Suppressor macrophage (primary cell): ENCODE measurements at regions not wholly inside any gene's neighbourhood (a gene's known extent, or its start where the extent isn't known, plus 50 kb on each side); places are given as distances from the start of the nearest gene placed in this dataset.

ENCODE experiments used
- DNase-seq, 4 experiments: peaks; one replicate each; pipeline ENCODE4 v3.0.0-alpha.2; 2020 to 2022

DNA sequence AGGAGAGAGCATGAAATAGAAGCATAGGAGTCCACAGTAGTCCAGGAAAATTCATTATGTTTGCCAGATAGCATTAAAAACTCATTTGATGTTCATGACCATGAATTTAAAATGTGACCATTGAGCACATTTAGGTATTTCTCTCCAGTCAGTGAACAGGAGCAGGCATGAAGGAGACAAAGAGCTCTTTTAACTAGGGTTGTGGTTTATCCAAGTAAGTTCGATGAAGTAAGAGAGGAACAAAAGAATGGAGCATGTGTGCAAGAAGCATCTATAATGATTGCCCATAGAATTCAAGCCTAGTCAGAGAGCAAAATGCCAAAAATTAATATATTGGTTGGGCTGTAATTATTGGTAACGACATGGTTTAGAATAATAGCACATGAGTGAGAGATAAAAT lies 342.1 kb upstream of the CCDC54 start:
- DNase-seq = no peak

DNA sequence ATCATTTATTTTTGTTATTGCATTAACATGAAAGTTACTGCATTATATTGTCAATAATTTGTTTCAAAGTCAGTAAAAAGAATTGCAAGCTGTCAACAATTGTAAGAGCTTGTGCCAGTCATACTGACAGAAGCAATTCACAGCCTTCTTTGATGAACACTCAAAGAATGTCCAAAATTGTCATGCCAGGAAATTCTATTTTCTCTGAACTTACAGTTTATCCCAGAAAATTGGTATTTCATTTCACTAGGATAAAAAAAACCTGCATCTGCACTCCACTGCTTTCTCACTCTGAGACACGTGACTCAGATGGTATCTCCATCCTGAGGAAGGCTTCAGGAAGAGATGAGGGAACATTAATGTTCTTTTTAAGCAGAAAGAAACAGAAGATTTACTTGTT lies 332.6 kb upstream of the CCDC54 start:
- no peak for DNase-seq

DNA sequence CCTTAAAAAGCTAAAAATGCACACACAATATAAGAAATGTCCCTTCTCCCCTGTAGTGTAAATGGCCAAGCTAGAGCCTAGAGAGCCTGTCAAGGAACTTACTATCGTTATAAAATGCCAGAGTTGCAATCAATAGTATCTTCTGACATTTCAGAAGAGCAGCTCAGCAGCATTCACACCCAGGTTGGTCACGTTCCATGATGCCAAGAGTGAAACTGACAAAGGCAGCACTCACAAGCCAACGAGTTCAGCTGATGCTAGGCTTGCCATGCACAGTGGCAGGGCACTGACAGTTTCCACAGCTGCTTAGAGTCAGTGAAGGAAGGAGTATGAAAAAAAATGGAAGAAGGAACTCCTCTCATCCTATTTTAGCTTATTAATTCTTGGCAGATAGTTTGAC lies 331.4 kb upstream of the CCDC54 start:
- DNase-seq = no peak

DNA sequence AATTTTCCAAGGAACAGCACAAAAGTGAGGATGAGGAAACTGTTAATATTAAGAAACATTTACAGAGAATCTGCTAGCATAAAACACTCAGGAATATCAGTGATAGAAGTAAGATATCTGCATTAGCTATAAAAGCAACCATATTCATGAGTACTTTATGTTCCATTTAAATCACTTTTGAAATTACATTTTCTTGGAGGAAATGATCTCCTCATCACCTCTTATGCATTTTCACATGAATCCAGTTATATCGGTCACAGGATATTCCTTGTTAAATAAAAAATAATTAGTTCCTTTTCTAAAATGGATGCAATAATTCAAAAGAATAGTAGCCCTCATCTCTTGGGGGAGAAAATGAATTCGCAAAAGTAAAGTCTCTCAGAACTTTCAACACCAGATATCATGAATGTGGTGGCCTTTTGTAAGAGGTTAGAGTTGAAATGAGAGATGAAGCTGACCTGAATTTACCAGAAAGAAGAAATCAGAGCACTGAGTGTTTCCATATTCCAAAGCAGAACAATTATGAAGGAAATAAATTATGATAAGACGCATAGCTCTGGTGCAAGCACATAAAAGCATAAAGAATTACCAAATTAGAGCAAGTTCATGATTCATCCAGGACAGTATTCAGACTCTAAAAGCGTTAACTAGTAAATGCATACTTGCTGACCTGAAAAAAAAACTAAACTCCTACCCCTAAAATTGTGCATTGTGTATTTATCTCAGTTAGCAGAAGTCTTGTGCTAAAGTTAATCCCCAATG lies 321.9 kb upstream of the CCDC54 start:
- no peak for DNase-seq

DNA sequence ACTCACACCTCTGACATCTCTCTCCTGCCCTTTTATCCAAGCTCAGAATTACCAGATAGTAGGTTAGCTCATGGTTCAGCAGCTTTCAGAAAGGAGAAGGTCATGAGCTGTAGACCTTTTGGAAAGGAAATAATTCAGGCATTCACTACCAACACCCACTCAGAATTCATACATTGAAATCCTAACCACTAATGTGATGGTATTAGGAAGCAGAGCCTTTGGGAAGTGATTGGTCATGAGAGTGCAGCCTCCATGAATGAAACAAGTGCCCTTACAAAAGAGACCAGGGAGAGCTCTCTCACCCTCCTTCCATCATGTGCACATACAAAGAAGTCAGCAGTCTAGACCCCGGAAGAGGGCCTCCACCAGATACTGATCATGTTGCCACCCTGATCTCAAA lies 315.8 kb upstream of the CCDC54 start:
- no peak for DNase-seq

DNA sequence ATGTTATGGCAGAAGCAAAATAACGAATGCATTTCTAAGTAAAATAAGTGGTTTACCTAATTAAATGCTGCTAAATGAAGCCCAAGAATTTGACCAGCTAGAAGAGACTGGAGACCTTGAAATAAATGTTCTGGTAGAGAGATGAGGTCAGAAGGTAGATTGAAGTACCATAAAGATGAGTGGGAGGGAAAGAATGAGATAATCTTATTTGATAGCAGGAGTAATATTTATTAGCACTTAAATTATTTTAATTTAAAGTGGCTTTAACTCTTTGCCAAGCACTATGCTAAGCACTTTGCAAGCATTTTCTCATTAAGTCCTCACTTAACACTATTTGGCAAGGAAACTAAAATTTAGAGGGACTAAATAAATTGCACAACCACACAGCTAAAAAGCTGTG lies 314.9 kb upstream of the CCDC54 start:
- DNase-seq = no peak

DNA sequence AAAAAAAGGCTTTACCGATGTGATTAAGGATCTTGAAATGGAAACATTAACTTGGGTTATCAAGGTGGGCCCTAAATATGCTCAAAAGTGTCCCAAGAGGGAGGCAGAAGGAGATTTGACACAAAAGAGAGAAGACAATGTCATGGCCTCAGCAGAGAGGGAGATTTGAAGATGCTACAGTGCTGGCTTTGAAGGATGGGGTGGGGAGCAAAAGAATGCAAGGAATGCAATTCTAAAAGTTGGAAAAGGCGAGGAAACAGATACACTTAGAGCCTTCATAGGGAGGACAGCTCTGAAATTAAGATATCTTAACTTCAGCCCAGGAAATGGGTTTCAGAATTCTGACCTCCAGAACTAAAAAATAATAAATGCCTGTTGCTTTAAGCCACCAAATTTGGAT lies 314.5 kb upstream of the CCDC54 start:
- no peak for DNase-seq

DNA sequence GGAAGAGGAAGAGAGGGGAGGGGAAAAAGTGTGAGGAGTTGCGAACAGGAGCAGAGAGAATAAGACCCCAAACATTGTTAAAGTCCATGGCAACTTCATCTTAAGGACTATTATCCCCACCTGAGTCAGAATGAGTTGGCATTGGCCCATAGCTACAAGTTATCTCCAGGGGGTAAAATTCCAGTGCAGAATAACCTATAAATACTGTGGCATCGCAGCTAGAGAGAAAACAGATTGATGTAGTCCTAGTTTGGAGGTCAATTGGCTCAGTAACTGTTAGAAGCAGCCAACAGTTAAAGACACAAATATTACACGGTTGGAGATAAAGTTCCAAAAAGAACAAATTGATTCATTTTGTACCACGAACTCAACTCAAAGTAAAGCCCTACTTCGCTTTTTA lies 313.9 kb upstream of the CCDC54 start:
- no peak for DNase-seq

DNA sequence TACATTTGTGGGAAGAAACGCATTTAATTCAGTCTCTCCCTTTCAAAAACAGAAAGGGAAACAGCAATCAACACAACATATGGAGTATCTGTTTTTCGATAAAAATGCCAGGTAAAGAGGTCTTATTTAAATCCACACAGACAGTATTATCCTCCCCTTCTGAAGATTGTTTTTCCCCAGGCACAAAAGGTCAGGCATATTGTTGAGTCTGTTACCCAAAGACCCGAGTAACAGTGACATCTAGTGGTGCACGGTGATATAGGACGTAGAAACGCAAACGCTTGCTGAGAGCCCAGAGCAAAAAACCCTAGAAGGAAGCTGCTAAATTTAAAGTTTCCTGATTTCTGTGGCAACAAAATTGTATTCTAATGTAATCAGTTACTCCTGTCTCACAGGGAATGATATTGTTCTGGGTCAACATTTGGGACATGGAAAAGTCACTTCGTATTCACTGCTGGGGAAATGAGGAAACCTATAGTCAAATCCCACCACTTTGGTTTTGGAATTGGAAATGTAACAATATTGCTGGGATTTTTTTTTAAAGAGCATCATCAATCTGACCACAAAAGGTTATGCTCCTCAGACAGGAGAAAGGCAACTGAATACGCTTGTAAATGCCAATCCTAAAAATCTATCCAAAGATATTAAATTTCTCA lies 312.7 kb upstream of the CCDC54 start:
- DNase-seq = peak; percentile 68 to 81 (median 78)

DNA sequence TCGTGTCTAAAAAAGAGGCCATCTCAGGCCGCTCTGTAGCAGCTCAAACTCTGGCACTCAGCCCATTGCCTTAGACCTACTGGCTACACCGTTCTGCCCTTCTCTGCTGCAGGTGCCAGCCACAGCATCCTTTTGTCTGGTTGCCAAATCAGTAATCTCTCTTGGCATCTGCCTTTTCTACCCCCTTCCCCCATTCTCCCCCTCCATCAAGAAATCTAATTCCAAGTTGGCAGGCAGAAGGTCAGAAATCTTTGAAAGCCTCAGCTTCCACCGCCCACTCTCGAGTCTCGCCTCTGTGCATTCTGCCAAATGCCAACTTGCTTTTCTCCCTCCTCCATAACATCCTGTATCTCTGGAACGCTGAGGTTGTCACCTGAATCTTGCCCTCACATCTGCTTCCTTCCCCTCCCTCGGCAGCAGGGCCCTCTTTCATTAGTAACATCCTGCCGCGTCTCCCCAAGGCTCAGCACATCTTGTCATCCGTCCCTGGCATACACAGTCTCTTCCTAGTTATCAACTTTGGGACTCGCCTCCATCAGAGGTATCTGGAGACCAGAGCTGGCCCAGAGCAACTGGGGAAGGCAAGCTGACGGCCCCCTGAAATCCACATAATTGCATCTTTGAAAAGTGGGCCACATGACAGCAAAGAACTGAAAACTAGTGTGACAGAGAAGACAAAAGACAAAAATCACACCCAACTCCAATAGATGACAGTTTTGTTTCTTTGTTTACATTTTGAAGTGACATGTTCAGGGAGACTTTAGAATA lies 312.0 kb upstream of the CCDC54 start:
- DNase-seq = peak in 1 of 4 experiments; percentile 2

DNA sequence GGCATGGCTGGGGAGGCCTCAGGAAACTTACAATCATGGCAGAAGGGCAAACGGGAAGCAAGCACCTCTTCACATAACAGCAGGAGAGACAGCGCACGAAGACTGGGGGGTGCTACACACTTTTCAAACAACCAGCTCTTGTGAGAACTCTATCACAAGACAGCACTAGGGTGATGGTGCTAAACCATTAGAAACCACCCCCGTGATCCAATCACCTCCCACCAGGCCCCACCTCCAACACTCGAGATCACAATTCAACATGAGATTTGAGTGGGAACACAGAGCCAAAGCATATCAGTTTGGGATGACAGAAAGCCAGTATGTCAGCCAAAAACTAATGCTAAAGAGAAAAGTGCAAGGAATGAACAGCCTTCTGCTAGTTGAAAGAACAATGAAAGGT lies 309.8 kb upstream of the CCDC54 start:
- DNase-seq = no peak

DNA sequence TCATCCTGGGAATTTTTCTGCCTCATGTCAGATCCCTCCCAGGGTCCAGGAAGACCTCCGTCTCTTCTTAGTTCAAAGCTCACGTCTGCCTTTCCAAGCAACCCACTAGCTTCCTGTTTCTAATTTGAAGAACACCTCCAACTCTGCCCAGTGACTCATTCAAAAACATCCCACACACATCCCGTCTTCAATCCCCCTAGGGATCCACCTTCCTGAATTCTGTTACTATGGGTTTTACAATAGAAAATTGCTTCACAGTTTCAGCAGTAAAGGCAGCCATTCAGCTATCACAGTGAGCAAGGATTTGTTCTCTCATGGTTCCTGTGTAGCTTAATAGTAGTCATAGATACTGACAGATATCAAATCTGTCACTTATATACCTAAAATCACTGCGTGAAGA lies 308.3 kb upstream of the CCDC54 start:
- peak; percentile 13 to 60 (median 34) for DNase-seq

DNA sequence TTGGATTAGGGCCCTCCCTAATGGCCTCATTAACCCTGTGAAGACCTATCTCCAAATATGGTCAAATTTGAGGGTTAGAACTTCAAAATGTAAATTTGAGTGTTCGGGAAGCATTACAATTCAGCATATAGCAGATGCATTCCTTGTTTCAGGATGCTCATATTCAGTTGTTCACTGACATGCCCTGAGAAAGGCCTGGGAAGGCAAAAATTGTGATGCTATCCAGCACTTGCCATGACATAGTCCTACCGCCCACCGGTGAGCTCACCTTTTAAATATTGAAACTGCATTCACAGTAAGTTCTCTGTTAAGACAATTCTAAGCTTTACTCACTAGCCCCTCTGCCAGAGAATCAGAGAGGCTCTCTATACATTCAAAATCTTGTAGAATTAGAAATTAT lies 300.3 kb upstream of the CCDC54 start:
- no peak for DNase-seq

DNA sequence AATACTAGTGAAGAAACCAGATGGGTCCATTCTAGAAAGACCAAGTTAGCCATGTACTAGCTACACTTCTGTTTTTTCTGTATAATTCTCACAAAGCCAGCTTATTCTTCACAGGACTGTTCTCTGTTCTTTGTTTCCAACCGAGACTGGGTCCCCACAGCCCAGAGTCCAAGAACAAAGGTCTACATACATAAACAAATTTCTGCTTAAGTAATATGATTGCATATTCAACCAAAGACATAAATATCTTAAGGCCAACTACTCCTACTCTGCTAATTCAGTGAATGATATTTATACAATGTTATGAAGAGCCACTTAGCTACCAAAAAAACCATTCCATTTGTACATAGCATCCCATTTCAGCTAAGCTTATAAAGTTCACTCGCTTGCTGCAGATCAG lies 299.8 kb upstream of the CCDC54 start:
- no peak for DNase-seq

DNA sequence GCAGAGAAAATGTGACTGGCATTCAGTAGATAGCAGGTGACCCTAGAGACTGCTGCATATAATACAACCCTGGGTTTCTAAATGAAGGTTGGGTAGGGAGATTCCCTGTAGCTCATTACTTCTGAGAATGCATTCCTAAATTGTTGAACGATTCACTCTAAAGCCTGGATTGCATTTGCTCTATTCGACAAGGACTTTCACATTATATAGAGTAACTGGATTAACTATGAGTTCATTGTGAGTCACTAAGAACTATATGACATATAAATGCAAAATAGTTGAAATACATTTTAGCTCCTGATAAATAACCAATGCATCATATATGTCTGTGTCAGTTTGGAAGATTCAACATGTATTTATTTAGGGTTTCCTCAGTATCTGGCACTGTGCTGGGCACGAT lies 294.7 kb upstream of the CCDC54 start:
- no peak for DNase-seq

DNA sequence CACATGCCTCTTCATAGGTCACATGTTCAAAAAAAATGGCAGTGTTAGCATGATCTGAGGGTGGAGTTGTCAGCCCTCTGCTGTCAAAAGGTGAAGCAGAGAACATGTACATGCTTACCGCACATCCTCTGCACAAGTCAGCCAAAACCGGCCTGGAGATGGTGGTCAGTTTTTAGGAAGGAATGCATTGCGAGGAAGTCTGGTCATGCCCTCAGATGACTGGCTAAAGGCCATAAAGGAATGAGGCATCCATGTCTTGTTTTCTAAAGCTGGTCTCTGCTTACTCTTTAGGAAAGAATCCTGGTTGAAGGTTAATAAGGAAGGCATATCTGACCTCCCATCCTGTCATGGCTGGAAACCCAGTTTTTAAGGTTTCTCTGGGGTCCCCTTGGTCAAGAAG lies 292.0 kb upstream of the CCDC54 start:
- no peak for DNase-seq

DNA sequence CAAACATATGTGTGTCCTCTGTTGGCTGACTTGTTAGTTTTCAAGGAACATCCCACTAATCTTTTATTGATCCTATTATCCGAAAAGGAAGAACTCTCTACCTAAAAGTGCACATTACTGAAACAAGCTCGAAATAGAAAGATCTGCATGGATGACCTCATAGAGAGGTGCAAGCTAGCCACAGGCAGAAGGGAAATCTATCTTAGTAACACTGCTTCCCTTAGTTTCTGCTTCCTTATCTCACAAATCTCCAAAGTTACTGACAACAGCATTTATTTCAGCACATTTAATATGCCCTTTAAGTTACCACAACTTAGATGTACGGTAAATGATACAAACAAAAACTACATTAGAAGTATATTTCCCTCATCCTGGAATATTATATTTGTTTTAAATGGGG lies 285.1 kb upstream of the CCDC54 start:
- no peak for DNase-seq

DNA sequence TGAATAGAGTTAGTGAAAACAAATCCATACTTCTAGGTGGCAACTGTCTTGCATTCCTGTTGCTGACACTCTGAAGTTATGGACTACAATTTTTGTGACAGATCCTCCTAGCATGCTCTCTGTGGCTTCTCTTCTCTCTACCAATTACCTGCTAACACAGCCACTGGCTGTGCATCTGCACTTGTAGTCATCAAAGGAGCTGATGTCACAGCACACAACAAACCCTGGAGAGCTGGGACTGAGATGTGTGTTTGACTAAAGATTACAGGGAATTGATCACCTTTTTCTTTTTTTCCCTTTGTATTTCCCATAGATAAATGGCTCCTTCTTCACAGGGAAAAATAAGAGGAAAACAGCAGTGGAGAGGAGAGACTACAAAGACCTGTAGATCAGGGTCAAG lies 278.4 kb upstream of the CCDC54 start:
- no peak for DNase-seq

DNA sequence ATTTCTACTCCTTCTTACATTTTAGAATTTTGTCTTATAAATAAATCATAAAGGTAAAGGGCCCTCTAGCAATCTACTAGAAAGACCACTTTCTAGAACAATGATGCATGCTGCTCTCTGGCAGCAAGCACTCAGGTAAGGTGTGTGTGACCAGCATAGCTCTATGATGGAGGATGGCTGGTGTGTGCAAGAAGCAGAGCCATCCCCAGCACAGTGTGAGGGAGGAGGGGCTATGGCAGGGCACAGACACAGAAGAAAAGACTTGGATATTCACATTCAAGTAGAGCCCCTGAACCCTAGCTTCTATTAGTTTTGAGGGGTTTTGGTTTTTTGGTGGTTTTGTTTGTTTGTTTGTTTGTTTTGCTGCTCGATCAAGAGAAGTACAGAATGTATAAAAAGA lies 277.1 kb upstream of the CCDC54 start:
- no peak for DNase-seq

DNA sequence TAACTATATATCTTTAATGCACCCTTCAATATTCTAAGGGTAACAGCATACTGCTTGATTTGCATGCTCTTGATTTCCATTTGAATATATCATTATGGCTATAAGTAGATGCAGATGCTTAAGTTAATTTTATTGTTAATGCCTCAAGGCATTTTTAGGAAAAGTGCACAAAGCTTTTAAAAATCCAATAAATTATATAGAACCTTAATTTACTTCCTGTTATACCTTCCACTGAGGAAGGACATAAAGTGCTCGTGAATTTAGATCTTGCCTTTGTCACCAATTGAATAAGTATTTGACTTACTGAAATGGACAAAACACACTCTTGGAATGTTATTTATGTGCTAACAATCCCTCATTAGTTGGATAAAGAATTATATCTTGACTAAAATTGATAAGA lies 276.7 kb upstream of the CCDC54 start:
- no peak for DNase-seq

DNA sequence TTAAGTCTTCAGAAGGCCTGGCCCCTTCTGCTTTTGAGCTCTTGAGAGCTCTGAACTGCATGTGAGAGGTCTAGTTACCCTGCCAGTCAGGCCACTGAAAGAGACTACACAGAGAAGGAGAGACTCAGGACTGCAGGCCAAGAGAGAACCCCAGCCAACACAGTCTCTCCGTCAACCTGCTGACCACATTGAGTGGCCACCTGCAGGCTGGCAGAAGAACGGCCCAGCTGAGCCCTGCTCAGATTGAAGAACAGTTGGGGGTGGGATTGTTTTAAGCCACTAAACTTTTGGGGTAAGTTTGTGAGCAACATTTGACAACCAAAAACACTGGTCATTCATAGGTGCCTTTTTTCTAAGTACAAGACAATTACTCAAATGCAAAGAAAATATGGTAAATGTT lies 273.5 kb upstream of the CCDC54 start:
- no peak for DNase-seq

DNA sequence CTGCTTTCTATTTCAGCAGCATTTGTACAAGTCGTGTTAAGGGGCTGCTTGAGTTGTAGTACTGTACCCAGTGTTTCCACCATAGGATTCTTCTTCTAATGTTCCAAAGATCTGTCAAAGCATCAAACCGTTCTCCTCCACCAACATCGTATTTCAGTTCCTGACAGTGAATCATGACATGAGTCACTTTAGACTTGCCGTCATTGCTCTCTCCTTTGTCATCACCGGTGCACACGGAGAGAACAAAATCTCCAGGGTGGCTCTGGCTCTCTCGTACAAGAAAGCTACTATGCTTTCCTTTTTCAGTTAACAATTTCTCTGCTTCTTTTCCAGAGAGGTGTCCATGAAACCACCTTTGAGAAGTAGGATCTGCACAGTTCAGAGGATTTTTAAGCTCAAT lies 270.9 kb upstream of the CCDC54 start:
- DNase-seq = no peak

DNA sequence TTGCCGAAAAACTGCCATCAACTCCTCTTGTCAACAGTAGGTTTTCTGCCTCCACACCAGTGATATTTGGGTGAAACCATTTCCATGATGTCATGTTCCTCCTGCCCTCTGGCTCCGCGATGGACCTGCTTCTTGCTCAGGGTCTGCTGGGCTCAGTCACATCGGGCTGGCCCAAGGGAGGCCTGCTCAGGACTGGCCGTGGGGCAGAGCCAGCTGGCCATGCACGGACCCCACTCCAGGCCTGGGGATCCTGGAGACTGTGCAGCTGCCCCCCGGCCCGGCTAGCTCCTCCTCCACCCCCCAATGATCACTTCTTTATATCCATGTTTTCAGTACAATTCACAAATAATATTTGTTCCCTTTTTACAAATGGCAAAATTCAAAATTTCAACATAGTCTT lies 270.3 kb upstream of the CCDC54 start:
- no peak for DNase-seq
